Panc1 (cell line): ENCODE measurements at regions not wholly inside any gene's neighbourhood (a gene's known extent, or its start where the extent isn't known, plus 50 kb on each side); places are given as distances from the start of the nearest gene placed in this dataset.

Source experiments
- POLR2AphosphoS5 ChIP-seq: IDR thresholded peaks from 2 replicates; pipeline ENCODE4 v1.6.1; 2012; ENCODE audit warnings: mild to moderate bottlenecking, low read depth, low read length, moderate library complexity
- TF ChIP-seq, protein P1 (sequence below): fragments of 450-650 bp; IDR thresholded peaks from 2 replicates; pipeline ENCODE4 v1.5.1; 2017; ENCODE audit warnings: mild to moderate bottlenecking
- TF ChIP-seq, protein P2 (sequence below), 2 experiments: IDR thresholded peaks; 2 replicates each; pipeline ENCODE4 v1.6.1; 2011 to 2012; ENCODE audit warnings: low read depth in 2 of 2, control low read depth in 1 of 2, low read length in 1 of 2, mild to moderate bottlenecking in 1 of 2, moderate library complexity in 1 of 2; ENCODE audit not compliant: insufficient read depth in 1 of 2

DNA sequence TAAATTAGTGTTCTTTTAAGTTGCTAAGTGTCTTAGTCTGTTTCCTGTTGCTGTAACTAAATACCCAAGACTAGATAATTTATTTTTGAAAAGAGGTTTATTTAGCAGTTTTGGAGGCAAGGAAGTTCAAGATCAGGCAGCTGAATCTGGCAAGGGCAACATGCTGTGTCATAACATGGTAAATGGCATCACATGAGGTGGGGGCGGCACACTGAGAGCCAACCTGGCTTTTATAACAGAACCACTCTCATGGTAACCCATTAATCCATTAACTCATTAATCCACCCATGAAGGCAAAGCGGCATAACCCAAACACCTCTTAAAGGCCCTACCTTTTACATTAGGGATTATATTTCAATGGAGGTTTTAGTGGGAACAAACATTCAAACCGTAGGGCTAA, 182.2 kb upstream of the GATB start:
- TF ChIP-seq, protein P1, sequence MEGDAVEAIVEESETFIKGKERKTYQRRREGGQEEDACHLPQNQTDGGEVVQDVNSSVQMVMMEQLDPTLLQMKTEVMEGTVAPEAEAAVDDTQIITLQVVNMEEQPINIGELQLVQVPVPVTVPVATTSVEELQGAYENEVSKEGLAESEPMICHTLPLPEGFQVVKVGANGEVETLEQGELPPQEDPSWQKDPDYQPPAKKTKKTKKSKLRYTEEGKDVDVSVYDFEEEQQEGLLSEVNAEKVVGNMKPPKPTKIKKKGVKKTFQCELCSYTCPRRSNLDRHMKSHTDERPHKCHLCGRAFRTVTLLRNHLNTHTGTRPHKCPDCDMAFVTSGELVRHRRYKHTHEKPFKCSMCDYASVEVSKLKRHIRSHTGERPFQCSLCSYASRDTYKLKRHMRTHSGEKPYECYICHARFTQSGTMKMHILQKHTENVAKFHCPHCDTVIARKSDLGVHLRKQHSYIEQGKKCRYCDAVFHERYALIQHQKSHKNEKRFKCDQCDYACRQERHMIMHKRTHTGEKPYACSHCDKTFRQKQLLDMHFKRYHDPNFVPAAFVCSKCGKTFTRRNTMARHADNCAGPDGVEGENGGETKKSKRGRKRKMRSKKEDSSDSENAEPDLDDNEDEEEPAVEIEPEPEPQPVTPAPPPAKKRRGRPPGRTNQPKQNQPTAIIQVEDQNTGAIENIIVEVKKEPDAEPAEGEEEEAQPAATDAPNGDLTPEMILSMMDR, result no peak
- TF ChIP-seq, protein P2, sequence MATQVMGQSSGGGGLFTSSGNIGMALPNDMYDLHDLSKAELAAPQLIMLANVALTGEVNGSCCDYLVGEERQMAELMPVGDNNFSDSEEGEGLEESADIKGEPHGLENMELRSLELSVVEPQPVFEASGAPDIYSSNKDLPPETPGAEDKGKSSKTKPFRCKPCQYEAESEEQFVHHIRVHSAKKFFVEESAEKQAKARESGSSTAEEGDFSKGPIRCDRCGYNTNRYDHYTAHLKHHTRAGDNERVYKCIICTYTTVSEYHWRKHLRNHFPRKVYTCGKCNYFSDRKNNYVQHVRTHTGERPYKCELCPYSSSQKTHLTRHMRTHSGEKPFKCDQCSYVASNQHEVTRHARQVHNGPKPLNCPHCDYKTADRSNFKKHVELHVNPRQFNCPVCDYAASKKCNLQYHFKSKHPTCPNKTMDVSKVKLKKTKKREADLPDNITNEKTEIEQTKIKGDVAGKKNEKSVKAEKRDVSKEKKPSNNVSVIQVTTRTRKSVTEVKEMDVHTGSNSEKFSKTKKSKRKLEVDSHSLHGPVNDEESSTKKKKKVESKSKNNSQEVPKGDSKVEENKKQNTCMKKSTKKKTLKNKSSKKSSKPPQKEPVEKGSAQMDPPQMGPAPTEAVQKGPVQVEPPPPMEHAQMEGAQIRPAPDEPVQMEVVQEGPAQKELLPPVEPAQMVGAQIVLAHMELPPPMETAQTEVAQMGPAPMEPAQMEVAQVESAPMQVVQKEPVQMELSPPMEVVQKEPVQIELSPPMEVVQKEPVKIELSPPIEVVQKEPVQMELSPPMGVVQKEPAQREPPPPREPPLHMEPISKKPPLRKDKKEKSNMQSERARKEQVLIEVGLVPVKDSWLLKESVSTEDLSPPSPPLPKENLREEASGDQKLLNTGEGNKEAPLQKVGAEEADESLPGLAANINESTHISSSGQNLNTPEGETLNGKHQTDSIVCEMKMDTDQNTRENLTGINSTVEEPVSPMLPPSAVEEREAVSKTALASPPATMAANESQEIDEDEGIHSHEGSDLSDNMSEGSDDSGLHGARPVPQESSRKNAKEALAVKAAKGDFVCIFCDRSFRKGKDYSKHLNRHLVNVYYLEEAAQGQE (IDR thresholded peaks at IDR 0.05; ENCODE audit: insufficient read depth in 1 of 2, low read depth in 2 of 2, low read length in 1 of 2), result no peak
- TF ChIP-seq POLR2AphosphoS5, result no peak
